GM18520 (cell line): ENCODE measurements at regions not wholly inside any gene's neighbourhood (a gene's known extent, or its start where the extent isn't known, plus 50 kb on each side); places are given as distances from the start of the nearest gene placed in this dataset.
"Not testable (repeated sequence)": the region's sequence is repeated elsewhere in the genome, so short reads cannot be mapped to it uniquely, and the experiment has no call there.

Experiments used
- ATAC-seq: cut with Tn5 transposase; IDR thresholded peaks from one replicate; pipeline ENCODE4 v1.9.1; 2021; ENCODE audit not compliant: unreplicated experiment

DNA sequence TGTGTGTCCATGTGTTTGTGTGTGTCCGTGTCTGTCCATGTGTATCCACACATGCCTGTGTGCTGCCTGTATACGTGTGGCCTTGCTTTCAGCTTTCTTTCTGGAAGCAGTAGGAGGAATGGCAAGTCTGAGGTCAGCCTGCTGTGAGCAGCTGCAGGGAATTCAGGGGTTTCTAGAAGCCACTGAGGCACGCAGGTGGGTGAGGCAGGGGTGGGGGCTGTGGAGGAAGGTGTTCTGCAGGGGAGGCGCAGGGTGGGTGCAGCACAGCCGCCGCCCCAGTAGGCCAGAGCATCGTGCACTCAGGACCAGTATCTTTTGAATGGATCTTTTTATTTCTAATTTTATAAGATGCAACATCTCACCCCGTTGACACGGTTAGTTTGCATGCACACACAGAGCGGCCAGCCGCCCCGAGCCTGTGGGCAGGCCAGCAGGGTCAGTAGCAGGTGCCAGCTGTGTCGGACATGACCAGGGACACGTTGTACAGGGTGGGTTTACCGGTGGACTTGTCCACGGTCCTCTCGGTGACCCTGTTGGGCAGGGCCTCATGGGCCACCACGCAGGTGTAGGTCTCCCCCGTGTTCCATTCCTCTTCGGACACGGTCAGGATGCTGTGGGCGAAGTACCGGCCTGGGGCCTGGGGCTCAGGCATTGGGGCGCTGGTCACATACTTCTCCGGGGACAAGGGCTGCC, 327.7 kb downstream of the TMEM121 start:
- ATAC-seq = no peak

- ATAC-seq = no peak
Measured at GRCh38 chr14:105854600-105855245, 328.3 kb downstream of the TMEM121 start.

DNA sequence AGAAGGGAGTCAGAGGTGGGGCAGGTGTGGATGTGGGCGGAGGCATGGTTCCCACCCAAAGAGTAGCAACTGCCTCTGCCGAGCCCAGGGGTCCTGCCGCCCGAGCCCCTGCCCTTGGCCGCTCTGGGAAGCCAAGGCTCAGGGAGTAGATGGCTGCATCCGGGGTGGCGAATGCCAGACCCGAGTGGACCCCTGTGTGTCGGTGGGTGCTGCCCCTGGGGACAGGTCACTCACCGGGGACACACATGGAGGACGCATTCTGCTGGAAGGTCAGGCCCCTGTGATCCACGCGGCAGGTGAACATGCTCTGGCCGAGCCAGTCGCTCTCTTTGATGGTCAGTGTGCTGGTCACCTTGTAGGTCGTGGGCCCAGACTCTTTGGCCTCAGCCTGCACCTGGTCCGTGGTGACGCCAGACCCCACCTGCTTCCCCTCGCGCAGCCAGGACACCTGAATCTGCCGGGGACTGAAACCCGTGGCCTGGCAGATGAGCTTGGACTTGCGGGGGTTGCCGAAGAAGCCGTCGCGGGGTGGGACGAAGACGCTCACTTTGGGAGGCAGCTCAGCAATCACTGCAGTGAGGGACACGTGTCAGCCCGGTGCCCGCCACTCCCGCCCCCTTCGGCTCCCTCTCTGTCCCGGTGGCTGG, 329.0 kb downstream of the TMEM121 start:
- ATAC-seq = no peak

GRCh38 chr14:105855893-105856675, 329.7 kb downstream of the TMEM121 start:
- no peak for ATAC-seq

DNA sequence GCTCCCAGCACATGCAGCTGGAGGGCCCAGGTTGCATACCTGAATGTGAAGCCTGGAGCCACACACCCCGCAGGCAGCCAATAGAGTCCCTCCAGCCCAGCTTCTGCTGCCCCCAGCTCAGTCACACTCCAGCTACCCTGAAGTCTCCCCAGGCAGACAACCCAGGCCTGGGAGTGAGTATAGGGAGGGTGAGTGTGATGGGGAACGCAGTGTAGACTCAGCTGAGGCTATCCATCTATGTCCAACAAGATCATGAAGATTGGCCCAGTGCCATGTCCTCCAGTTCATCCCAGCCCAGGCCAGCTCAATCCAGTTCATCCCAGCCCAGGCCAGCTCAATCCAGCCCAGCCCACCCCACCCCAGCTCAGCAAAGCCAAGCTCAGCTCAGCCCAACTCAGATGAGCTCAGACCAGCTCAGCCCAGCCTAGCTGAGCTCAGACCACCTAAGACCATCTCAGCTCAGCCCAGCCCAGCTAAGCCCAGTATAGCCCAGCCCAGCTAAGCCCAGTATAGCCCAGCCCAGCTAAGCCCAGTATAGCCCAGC, 330.4 kb downstream of the TMEM121 start:
- no peak for ATAC-seq

DNA sequence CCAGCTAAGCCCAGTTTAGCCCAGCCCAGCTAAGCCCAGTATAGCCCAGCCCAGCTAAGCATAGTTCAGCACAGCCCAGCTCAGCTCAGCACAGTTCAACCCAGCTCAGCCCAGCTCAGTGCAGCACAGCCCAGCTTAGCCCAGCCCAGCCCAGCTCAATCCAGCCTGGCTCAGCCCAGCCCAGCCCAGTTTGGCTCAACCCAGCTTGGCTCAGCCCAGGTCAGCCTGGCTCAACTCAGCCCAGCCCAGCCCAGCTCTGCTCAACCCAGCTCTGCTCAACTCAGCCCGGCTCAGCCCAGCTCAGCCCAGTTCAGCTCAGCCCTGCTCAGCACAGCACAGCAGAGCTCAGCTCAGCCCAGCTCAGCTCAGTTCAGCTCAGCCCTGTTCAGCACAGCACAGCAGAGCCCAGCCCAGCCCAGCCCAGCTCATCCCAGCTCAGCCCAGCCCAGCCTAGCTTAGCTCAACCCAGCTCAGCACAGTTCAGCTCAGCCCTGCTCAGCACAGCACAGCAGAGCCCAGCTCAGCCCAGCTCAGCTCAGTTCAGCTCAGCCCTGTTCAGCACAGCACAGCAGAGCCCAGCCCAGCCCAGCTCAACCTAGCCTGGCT, 330.9 kb downstream of the TMEM121 start:
- no peak for ATAC-seq

GRCh38 chr14:105857826-105858675, 331.7 kb downstream of the TMEM121 start:
- no peak for ATAC-seq

DNA sequence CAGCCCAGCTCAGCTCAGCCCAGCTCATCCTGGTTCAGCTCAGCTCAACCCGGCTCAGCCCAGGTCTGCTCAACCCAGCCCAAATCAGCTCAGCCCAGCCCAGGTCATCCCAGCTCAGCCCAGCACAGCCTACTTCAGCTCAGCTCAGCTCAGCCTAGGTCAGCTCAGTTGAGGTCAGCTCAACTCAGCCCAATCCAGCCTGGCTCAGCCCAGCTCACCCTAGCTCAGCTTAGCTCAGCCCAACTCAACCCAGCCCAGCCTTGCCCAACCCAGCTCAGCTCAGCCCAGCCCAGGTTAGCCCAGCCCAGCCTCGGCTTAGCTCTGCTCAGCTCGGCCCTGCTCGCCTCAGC, 332.3 kb downstream of the TMEM121 start:
- no peak for ATAC-seq

GRCh38 chr14:105859073-105859716, 332.8 kb downstream of the TMEM121 start:
- not testable (repeated sequence) for ATAC-seq

DNA sequence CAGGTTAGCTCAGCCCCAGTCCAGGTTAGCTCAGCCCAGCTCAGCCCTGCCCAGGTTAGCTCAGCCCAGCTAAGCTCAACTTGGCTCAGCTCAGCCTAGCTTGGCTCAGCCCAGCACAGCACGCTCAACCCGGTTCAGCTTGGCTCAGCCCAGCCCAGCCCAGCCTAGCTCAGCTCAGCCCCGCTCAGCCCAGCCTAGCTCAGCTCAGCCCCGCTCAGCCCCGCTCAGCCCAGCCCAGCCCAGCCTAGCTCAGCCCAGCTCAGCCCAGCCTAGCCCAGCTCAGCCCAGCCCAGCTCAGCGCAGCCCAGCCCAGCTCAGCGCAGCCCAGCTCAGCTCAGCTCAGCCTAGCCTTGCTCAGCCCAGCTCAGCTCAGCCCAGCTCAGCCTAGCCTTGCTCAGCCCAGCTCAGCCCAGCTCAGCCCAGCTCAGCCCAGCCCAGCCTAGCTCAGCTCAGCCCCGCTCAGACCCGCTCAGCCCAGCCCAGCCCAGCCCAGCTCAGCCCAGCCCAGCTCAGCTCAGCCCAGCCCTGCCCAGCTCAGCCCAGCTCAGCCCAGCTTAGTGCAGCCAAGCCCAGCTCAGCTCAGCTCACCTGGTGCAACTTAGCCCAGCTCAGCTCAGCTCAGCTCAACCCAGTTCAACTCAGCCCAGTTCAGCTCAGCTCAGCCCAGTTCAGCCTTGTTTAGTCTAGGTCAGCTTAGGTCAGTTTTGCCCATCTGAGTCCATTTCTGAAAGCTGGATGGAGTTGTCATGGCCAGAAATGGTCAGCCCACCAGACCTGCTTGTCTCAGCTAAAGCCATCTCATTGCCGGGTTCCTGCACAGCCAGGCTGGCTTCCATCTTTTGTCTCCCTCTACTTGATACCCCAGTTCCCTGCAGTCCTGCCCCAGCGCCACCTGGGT, 333.6 kb downstream of the TMEM121 start:
- no peak for ATAC-seq

DNA sequence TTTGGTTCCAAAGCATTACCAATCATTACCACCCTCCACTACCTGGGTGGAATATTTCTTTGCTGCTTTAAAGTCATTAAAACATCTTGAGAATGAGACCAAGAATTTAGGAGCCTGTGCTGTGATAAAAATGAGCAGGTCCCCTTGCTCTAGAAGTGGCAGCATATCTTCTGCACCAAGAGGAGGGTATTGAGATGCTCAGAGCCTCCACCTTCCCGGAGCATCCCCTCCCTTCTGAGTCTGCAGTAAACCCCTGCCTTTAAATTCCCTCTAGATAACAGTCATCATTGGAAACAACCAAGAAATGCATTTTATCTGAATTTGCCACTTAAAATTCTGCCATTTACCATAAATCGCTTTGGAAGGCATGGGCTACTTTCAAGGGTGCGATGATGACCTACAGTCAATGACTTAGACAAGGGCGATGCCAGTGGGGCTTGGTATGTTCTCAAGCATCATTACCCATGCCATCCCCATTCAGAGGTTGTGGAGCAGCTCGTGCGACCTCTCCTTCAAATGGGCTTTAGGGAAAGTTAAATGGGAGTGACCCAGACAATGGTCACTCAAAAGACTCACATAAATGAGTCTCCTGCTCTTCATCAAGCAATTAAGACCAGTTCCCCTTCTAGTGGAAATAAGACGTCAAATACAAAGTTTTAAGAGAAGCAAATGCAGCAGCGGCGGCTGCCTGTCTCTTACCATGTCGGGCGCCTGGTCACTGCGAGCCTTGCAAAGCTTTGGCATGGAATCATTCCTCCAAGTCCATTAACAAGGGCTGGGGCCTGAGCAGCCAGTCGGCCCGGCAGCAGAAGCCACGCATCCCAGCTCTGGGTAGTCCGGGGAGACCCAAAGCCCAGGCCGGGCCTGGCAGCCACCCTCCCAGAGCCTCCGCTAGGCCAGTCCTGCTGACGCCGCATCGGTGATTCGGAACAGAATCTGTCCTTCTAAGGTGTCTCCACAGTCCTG, 334.5 kb downstream of the TMEM121 start:
- ATAC-seq = no peak

- ATAC-seq = peak; percentile 65
Measured at GRCh38 chr14:105861985-105862465, 335.6 kb downstream of the TMEM121 start.

GRCh38 chr14:105862581-105863239, 336.3 kb downstream of the TMEM121 start:
- ATAC-seq = no peak

- no peak for ATAC-seq
Measured at GRCh38 chr14:105863296-105864108, 337.1 kb downstream of the TMEM121 start.

DNA sequence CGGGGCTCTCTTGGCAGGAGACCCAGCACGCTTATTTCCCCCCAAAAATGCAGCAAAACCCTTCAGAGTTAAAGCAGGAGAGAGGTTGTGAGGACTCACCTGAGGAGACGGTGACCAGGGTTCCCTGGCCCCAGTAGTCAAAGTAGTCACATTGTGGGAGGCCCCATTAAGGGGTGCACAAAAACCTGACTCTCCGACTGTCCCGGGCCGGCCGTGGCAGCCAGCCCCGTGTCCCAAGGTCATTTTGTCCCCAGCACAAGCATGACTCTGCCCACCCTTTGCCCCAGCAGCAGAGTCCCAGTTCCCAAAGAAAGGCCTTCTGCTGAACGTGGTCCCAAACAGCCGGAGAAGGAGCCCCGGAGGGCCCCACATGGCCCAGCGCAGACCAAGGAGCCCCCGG, 337.7 kb downstream of the TMEM121 start:
- no peak for ATAC-seq
